ENCODE measurements at regions not wholly inside any gene's neighbourhood (a gene's known extent, or its start where the extent isn't known, plus 50 kb on each side); places are given as distances from the start of the nearest gene placed in this dataset.
"Not testable (repeated sequence)": the region's sequence is repeated elsewhere in the genome, so short reads cannot be mapped to it uniquely, and the experiment has no call there.

GRCh38 chr7:142461437-142461836 lies 203.6 kb upstream of the PRSS58 start:
- DNase-seq: no peak

- DNase-seq: no peak
Observed at GRCh38 chr7:142460402-142461117, 202.7 kb upstream of the PRSS58 start.

GRCh38 chr7:142459551-142459963 lies 201.7 kb upstream of the PRSS58 start:
- no peak for DNase-seq

GRCh38 chr7:142457146-142457703 lies 199.4 kb upstream of the PRSS58 start:
- DNase-seq: no peak

GRCh38 chr7:142455392-142455791 lies 197.5 kb upstream of the PRSS58 start:
- no peak for DNase-seq

GRCh38 chr7:142454862-142455261 lies 197.0 kb upstream of the PRSS58 start:
- no peak for DNase-seq

GRCh38 chr7:142452791-142453190 lies 194.9 kb upstream of the PRSS58 start:
- DNase-seq: no peak

GRCh38 chr7:142451817-142452216 lies 194.0 kb upstream of the PRSS58 start:
- DNase-seq: no peak

GRCh38 chr7:142451296-142451695 lies 193.4 kb upstream of the PRSS58 start:
- no peak for DNase-seq

- no peak for DNase-seq
Observed at GRCh38 chr7:142450695-142451094, 192.8 kb upstream of the PRSS58 start.

- no peak for DNase-seq
Observed at GRCh38 chr7:142450206-142450605, 192.3 kb upstream of the PRSS58 start.

GRCh38 chr7:142448857-142449256 lies 191.0 kb upstream of the PRSS58 start:
- DNase-seq: not testable (repeated sequence)

- no peak for DNase-seq
Observed at GRCh38 chr7:142447762-142448161, 189.9 kb upstream of the PRSS58 start.

- no peak for DNase-seq
Observed at GRCh38 chr7:142445019-142445686, 187.3 kb upstream of the PRSS58 start.

- no peak for DNase-seq
Observed at GRCh38 chr7:142443216-142444010, 185.6 kb upstream of the PRSS58 start.

- DNase-seq: no peak
Observed at GRCh38 chr7:142442396-142442795, 184.5 kb upstream of the PRSS58 start.

GRCh38 chr7:142440906-142441411 lies 183.1 kb upstream of the PRSS58 start:
- no peak for DNase-seq

GRCh38 chr7:142440219-142440905 lies 182.5 kb upstream of the PRSS58 start:
- DNase-seq: no peak

- no peak for DNase-seq
Observed at GRCh38 chr7:142439739-142440138, 181.9 kb upstream of the PRSS58 start.

- DNase-seq: no peak
Observed at GRCh38 chr7:142438923-142439515, 181.2 kb upstream of the PRSS58 start.

- no peak for DNase-seq
Observed at GRCh38 chr7:142438235-142438922, 180.5 kb upstream of the PRSS58 start.

GRCh38 chr7:142437741-142438140 lies 179.9 kb upstream of the PRSS58 start:
- DNase-seq: no peak

Measured in DMS153 (cell line).